Astrocyte (in vitro differentiated cells and primary cell): ENCODE measurements at regions not wholly inside any gene's neighbourhood (a gene's known extent, or its start where the extent isn't known, plus 50 kb on each side); places are given as distances from the start of the nearest gene placed in this dataset.
"Not testable (repeated sequence)": the region's sequence is repeated elsewhere in the genome, so short reads cannot be mapped to it uniquely, and the experiment has no call there.

Experiments
- DNase-seq: peaks from one replicate; pipeline ENCODE4 v3.0.0-alpha.2; 2010; ENCODE audit warnings: low read depth
- FAIRE-seq: peaks from 2 replicates; lab custom pipeline; 2011; peaks lifted over from hg19 to GRCh38; lab: Jason Lieb, UNC
- H2AFZ ChIP-seq: 2 replicates; pipeline ENCODE4 v1.6.0; 2012; ENCODE audit warnings: low read depth, low read length, inconsistent platforms
- H3K27ac ChIP-seq: 2 replicates; pipeline ENCODE4 v1.5.1; 2011; ENCODE audit warnings: low read depth, low read length, inconsistent platforms
- H3K27me3 ChIP-seq: 2 replicates; pipeline ENCODE4 v1.6.0; 2011; ENCODE audit warnings: low read length, inconsistent platforms; ENCODE audit not compliant: insufficient read depth
- H3K36me3 ChIP-seq: 2 replicates; pipeline ENCODE4 v1.5.1; 2011; ENCODE audit warnings: low read length, inconsistent platforms; ENCODE audit not compliant: insufficient read depth
- H3K4me1 ChIP-seq: 2 replicates; pipeline ENCODE4 v1.5.1; 2011; ENCODE audit warnings: low read length, inconsistent platforms; ENCODE audit not compliant: insufficient read depth
- H3K4me2 ChIP-seq: 2 replicates; pipeline ENCODE4 v1.6.0; 2012; ENCODE audit warnings: low read length, inconsistent platforms
- H3K4me3 ChIP-seq: 2 replicates; pipeline ENCODE4 v1.5.1; 2011; ENCODE audit warnings: low read depth, mild to moderate bottlenecking, low read length, inconsistent platforms; ENCODE audit not compliant: insufficient read depth
- H3K79me2 ChIP-seq: 2 replicates; pipeline ENCODE4 v1.6.0; 2012; ENCODE audit warnings: mild to moderate bottlenecking, low read length, inconsistent platforms; ENCODE audit not compliant: insufficient read depth
- H3K9ac ChIP-seq: 2 replicates; pipeline ENCODE4 v1.6.0; 2012; ENCODE audit warnings: mild to moderate bottlenecking, low read length, inconsistent platforms
- H3K9me3 ChIP-seq: 2 replicates; pipeline ENCODE4 v1.5.1; 2012; ENCODE audit warnings: low read depth, mild to moderate bottlenecking, low read length, inconsistent platforms; ENCODE audit not compliant: insufficient read depth
- H4K20me1 ChIP-seq: 2 replicates; pipeline ENCODE4 v1.6.0; 2012; ENCODE audit warnings: low read length, inconsistent platforms; ENCODE audit not compliant: insufficient read depth
- H3K27ac Mint-ChIP-seq: one replicate; pipeline ENCODE4 v1.8.0; 2021; ENCODE audit warnings: mild to moderate bottlenecking, mixed read lengths; ENCODE audit not compliant: unreplicated experiment
- H3K27me3 Mint-ChIP-seq: one replicate; pipeline ENCODE4 v1.8.0; 2021; ENCODE audit warnings: low read depth, mixed read lengths; ENCODE audit not compliant: unreplicated experiment
- H3K36me3 Mint-ChIP-seq: one replicate; pipeline ENCODE4 v1.8.0; 2021; ENCODE audit warnings: low read depth, mixed read lengths; ENCODE audit not compliant: unreplicated experiment
- H3K4me1 Mint-ChIP-seq: one replicate; pipeline ENCODE4 v1.8.0; 2021; ENCODE audit warnings: low read depth, mixed read lengths; ENCODE audit not compliant: unreplicated experiment
- H3K4me3 Mint-ChIP-seq: one replicate; pipeline ENCODE4 v1.8.0; 2021; ENCODE audit warnings: mild to moderate bottlenecking, moderate library complexity, mixed read lengths; ENCODE audit not compliant: unreplicated experiment
- H3K9me3 Mint-ChIP-seq: one replicate; pipeline ENCODE4 v1.8.0; 2021; ENCODE audit warnings: mild to moderate bottlenecking, mixed read lengths; ENCODE audit not compliant: unreplicated experiment
- EZH2 ChIP-seq: IDR thresholded peaks from 2 replicates; pipeline ENCODE4 v1.6.1; 2012; ENCODE audit warnings: mild to moderate bottlenecking, low read length, inconsistent platforms; ENCODE audit not compliant: insufficient read depth
- TF ChIP-seq, protein P1 (sequence below): IDR thresholded peaks from 2 replicates; pipeline ENCODE4 v1.5.1; 2011; ENCODE audit warnings: low read depth, mild to moderate bottlenecking, inconsistent platforms, low read length, moderate library complexity; ENCODE audit not compliant: insufficient read depth

DNA sequence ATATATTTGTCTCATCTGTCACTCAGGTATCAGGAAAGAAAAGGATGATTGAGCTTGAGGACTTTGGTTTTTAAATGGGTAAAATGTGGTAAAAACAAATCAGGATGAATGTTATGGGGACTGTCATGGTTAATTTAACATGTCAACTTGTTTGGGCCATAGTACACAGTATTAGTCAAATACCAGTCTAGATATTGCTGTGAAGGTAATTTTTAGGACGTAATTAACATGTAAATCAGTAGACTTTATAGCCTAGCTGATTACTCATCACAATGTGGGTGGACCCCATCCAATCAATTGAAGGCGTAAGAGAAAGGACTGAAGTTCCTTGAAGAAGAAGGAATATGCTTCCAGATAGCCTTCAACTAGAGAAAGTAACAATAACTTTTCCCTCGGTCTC lies 275.7 kb upstream of the ZNF804A start:
- no peaks in the 10 kb centered on the region for H3K79me2 ChIP-seq
- H3K36me3 Mint-ChIP-seq, result no peaks in the 10 kb centered on the region
- TF ChIP-seq EZH2, result no peak
- TF ChIP-seq, protein P1, sequence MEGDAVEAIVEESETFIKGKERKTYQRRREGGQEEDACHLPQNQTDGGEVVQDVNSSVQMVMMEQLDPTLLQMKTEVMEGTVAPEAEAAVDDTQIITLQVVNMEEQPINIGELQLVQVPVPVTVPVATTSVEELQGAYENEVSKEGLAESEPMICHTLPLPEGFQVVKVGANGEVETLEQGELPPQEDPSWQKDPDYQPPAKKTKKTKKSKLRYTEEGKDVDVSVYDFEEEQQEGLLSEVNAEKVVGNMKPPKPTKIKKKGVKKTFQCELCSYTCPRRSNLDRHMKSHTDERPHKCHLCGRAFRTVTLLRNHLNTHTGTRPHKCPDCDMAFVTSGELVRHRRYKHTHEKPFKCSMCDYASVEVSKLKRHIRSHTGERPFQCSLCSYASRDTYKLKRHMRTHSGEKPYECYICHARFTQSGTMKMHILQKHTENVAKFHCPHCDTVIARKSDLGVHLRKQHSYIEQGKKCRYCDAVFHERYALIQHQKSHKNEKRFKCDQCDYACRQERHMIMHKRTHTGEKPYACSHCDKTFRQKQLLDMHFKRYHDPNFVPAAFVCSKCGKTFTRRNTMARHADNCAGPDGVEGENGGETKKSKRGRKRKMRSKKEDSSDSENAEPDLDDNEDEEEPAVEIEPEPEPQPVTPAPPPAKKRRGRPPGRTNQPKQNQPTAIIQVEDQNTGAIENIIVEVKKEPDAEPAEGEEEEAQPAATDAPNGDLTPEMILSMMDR, result no peak
- DNase-seq, result no peak
- no peaks in the 10 kb centered on the region for H3K27me3 Mint-ChIP-seq
- H3K27ac Mint-ChIP-seq, result no peak overlapping the region
- no peaks in the 10 kb centered on the region for H3K9me3 ChIP-seq
- no peak overlapping the region for H3K9ac ChIP-seq
- no peak overlapping the region for H2AFZ ChIP-seq
- H3K4me3 ChIP-seq, result no peak overlapping the region
- H3K27ac ChIP-seq, result no peak overlapping the region
- H3K4me1 ChIP-seq, result no peaks in the 10 kb centered on the region
- FAIRE-seq, result no peak
- no peaks in the 10 kb centered on the region for H3K4me1 Mint-ChIP-seq
- H3K4me3 Mint-ChIP-seq, result no peak overlapping the region
- H3K9me3 Mint-ChIP-seq, result no peaks in the 10 kb centered on the region
- H3K4me2 ChIP-seq, result no peak overlapping the region
- H4K20me1 ChIP-seq, result no peaks in the 10 kb centered on the region
- no peaks in the 10 kb centered on the region for H3K36me3 ChIP-seq
- no peaks in the 10 kb centered on the region for H3K27me3 ChIP-seq

DNA sequence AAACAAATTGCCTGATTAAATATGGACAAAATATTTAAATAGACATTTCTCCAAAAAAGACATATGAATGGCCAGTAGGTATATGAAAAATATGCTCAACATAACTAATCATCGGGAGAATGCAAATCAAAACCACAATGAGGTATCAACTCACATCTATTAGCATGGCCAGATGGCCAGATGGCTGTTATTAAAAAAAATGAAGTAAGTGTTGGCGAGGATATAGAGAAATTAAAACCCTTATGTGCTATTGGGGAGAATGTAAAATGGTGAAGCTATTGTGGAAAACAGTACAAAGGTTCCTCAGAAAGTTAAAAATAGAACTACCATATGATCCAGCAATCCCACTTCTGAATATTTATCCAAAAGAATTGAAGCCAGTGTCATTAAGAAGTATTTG lies 272.3 kb upstream of the ZNF804A start:
- no peaks in the 10 kb centered on the region for H3K27me3 ChIP-seq
- no peaks in the 10 kb centered on the region for H3K4me1 ChIP-seq
- H3K4me3 ChIP-seq, result no peak overlapping the region
- Mint-ChIP-seq H3K4me3 (no peak overlapping the region), H3K9me3 (no peaks in the 10 kb centered on the region), H3K27ac (no peak overlapping the region), H3K36me3 (no peaks in the 10 kb centered on the region), H3K4me1 (no peaks in the 10 kb centered on the region), H3K27me3 (no peaks in the 10 kb centered on the region)
- H3K9ac ChIP-seq, result no peak overlapping the region
- no peaks in the 10 kb centered on the region for H4K20me1 ChIP-seq
- DNase-seq (peak; percentile 25), FAIRE-seq (no peak)
- H2AFZ ChIP-seq, result no peak overlapping the region
- TF ChIP-seq EZH2, result no peak
- TF ChIP-seq, protein P1, result no peak
- H3K36me3 ChIP-seq, result no peaks in the 10 kb centered on the region
- H3K4me2 ChIP-seq, result no peak overlapping the region
- no peaks in the 10 kb centered on the region for H3K9me3 ChIP-seq
- H3K27ac ChIP-seq, result no peak overlapping the region
- H3K79me2 ChIP-seq, result no peaks in the 10 kb centered on the region

DNA sequence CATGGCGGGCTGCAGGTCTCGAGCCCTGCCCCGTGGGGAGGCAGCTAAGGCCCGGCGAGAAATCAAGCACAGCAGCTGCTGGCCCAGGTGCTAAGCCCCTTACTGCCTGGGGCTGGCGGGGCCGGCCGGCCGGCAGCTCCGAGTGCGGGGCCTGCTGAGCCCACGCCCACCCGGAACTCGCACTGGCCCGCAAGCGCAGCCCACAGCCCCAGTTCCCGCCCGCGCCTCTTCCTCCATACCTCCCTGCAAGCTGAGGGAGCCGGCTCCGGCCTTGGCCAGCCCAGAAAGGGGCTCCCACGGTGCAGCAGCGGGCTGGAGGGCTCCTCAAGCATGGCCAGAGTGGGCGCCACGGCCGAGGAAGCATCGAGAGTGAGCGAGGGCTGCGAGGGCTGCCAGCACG lies 270.5 kb upstream of the ZNF804A start:
- H3K36me3 ChIP-seq, H3K27me3 ChIP-seq, H3K4me1 ChIP-seq, H3K4me3 ChIP-seq, H3K27me3 Mint-ChIP-seq, H3K4me3 Mint-ChIP-seq, H3K36me3 Mint-ChIP-seq, H2AFZ ChIP-seq, DNase-seq, H3K9me3 Mint-ChIP-seq, H3K9ac ChIP-seq, H3K9me3 ChIP-seq, H3K4me2 ChIP-seq, FAIRE-seq, H3K4me1 Mint-ChIP-seq, H3K79me2 ChIP-seq, H3K27ac Mint-ChIP-seq, H3K27ac ChIP-seq, H4K20me1 ChIP-seq: not testable (repeated sequence)

DNA sequence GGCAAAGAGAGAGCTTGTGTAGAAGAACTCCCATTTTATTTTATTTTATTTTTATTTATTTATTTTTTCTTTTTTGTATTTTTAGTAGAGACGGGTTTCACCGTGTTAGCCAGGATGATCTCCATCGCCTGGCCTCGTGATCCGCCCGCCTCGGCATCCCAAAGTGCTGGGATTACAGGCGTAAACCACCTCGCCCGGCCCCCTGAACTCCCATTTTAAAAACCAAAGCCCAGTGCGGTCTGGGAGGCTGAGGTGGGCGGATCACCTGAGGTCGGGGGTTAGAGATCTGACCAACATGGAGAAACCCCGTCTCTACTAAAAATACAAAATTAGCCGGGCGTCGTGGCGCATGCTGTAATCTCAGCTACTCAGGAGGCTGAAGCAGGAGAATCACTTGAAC lies 267.8 kb upstream of the ZNF804A start:
- DNase-seq, H4K20me1 ChIP-seq, H3K27me3 ChIP-seq, H3K4me1 ChIP-seq, H3K4me3 Mint-ChIP-seq, H3K36me3 ChIP-seq, H3K27me3 Mint-ChIP-seq, H3K4me2 ChIP-seq, FAIRE-seq, H2AFZ ChIP-seq, H3K9me3 Mint-ChIP-seq, H3K36me3 Mint-ChIP-seq, H3K4me3 ChIP-seq, H3K9me3 ChIP-seq, H3K9ac ChIP-seq, H3K27ac Mint-ChIP-seq, H3K4me1 Mint-ChIP-seq, H3K27ac ChIP-seq, H3K79me2 ChIP-seq: not testable (repeated sequence)
